Brain microvascular endothelial cell (primary cell): ENCODE measurements at regions not wholly inside any gene's neighbourhood (a gene's known extent, or its start where the extent isn't known, plus 50 kb on each side); places are given as distances from the start of the nearest gene placed in this dataset.

ENCODE experiments used
- DNase-seq: peaks from one replicate; pipeline ENCODE4 v3.0.0-alpha.2; 2020
- H3K27ac ChIP-seq: fragments of 250-450 bp; sonication (Bioruptor Pico); 2 replicates; pipeline ENCODE4 v1.5.1; 2020; ENCODE audit warnings: mild to moderate bottlenecking, moderate library complexity
- H3K27me3 ChIP-seq: fragments of 250-450 bp; sonication (Bioruptor Pico); replicated peaks from 2 replicates; pipeline ENCODE4 v1.5.1; 2020; ENCODE audit warnings: mild to moderate bottlenecking
- H3K36me3 ChIP-seq: fragments of 250-450 bp; sonication (Bioruptor Pico); replicated peaks from 2 replicates; pipeline ENCODE4 v1.5.1; 2020; ENCODE audit warnings: mild to moderate bottlenecking
- H3K4me3 ChIP-seq: 2 replicates; pipeline ENCODE4 v1.5.1; 2011; ENCODE audit warnings: low read depth, mild to moderate bottlenecking, control low read depth, low read length, moderate library complexity
- CTCF ChIP-seq: IDR thresholded peaks from 2 replicates; pipeline ENCODE4 v1.5.1; 2011; ENCODE audit warnings: low read depth, mild to moderate bottlenecking, moderate library complexity, low read length, control low read depth, inconsistent platforms; ENCODE audit errors: missing control alignments
- in situ Hi-C: cut with HindIII; loops from 2 replicates; pipeline ENCODE4 v1.10.0; 2017; ENCODE audit warnings: low sequenced_read_pairs, low pct_ligation_motif_present

- Histone ChIP-seq H3K4me3 (no peak overlapping the region), H3K27ac (no peak overlapping the region), H3K36me3 (no peaks in the 10 kb centered on the region), H3K27me3 (no peaks in the 10 kb centered on the region)
- TF ChIP-seq CTCF, result no peak
- DNase-seq, result no peak
- in situ Hi-C loops, result no loop called here
These were observed 1268.9 kb downstream of the BRD1 start for GRCh38 chr22:48558606-48559402.

DNA sequence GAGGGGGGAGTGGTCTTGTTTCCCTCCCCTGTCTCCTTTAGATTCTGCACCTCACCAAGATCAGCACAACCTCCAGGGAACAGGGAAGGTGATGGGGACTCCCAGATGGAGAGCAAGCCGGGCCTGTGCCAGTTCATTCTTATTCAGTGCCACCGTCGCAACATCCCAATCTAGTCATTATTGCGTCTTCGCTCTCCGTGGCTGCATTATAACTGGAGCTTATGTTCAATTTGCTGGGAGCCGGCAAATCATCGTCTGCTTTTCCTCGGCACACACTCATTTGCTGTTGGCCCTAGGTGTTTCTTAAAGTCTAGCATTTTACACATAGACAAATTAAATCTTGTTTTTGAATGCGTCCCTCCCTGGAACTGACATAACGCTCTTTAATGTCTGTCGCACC lies 1269.7 kb downstream of the BRD1 start:
- Histone ChIP-seq H3K27me3 (no peaks in the 10 kb centered on the region), H3K36me3 (no peaks in the 10 kb centered on the region), H3K4me3 (no peak overlapping the region), H3K27ac (no peak overlapping the region)
- in situ Hi-C loops, result no loop called here
- no peak for DNase-seq
- TF ChIP-seq CTCF, result no peak

DNA sequence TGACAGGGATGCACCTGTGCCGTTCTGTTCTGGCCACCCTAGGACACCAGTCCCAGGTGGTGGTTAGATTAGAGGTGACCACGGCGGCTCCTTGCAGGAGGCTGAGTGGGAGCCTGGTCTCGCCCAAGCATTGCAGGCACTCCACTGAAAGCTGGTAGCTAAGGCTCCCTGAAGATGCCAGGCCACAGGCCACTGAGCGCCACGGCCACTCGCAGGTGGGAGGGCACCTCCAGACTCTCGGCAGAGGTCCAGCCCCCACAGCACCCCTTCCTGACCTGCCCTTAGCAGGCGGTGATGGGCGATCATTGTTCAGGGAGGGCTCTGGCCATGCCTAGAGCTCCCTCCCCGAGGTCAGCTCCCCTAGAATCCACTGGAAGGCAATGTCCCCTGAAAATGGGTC lies 1270.2 kb downstream of the BRD1 start:
- Histone ChIP-seq H3K4me3 (no peak overlapping the region), H3K36me3 (no peaks in the 10 kb centered on the region), H3K27ac (no peak overlapping the region), H3K27me3 (no peaks in the 10 kb centered on the region)
- DNase-seq, result no peak
- no peak for TF ChIP-seq CTCF
- in situ Hi-C loops, result no loop called here

DNA sequence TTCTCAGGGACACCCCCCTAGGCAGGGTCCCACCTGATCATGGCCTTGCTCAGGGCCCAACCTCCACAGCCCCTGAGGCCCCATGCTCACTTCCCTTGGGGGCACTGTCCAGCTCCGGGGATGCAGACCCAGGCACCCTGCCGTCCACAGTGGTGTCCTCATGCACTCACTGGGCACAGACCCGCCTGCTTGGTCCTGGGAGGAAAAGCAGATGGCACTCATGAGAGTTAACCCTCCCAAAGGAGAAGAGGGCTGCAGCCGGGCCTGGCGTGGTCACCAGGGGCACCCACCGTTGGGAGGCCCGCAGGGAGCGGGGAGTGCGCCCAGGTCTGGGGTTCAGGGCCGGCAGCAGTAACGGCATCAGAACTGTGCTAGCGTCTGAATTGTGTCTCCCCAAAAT lies 1270.9 kb downstream of the BRD1 start:
- no peak for DNase-seq
- in situ Hi-C loops, result no loop called here
- TF ChIP-seq CTCF, result no peak
- Histone ChIP-seq H3K4me3 (no peak overlapping the region), H3K27ac (no peak overlapping the region), H3K27me3 (no peaks in the 10 kb centered on the region), H3K36me3 (no peaks in the 10 kb centered on the region)

DNA sequence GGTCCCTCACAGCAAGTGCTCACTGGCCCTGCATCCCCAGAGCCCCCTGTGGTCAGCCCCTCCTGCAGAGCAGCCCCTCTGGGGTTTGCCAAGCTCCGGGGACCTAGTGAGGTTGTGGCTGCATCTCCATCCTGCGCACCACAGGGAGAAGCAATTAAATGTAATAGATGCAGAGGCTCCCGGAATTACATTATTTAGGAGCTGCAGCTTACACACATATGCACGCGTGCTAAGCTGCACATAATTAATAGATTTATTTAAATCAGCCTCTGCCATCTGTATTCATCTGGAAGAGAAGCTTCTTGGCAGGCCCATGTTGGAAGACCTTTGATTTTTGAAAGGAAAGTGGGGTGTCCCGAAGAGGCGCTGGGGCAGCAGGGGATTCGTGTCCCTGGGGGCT lies 1271.5 kb downstream of the BRD1 start:
- DNase-seq, result no peak
- TF ChIP-seq CTCF, result no peak
- no peak overlapping the region for H3K27ac ChIP-seq
- no peaks in the 10 kb centered on the region for H3K36me3 ChIP-seq
- no peaks in the 10 kb centered on the region for H3K27me3 ChIP-seq
- in situ Hi-C loops, result no loop called here
- H3K4me3 ChIP-seq, result no peak overlapping the region

DNA sequence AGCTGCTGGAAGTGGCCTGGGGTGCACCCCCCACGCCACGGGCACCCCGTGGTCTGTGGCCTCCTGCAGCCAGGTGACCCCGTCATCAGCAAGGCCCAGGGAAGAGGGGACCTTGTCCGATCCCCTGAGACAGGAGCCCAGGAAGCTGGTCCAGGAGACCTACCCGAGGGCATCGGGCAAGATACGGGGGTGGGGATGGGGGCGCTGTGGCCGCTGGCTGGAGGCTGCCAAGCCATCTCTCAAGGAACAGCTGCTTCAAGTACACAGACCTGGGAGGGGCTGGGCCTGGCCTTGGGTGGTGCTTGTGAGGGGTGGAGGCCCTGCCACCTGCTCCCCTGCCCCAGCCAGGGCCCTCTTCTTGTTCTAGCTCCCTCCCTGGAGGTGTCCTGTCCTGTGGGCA lies 1272.1 kb downstream of the BRD1 start:
- TF ChIP-seq CTCF, result no peak
- no peak overlapping the region for H3K4me3 ChIP-seq

More for the DNA sequence above, 1272.1 kb downstream of the BRD1 start:
- no peak overlapping the region for H3K27ac ChIP-seq
- no peak for DNase-seq
- no peaks in the 10 kb centered on the region for H3K36me3 ChIP-seq
- no peaks in the 10 kb centered on the region for H3K27me3 ChIP-seq
- in situ Hi-C loops, result no loop called here
